IMR-90 (cell line): ENCODE measurements at regions not wholly inside any gene's neighbourhood (a gene's known extent, or its start where the extent isn't known, plus 50 kb on each side); places are given as distances from the start of the nearest gene placed in this dataset.

ENCODE experiments used
- CEBPB ChIP-seq: IDR thresholded peaks from 2 replicates; pipeline ENCODE4 v1.6.1; 2012; ENCODE audit warnings: low read depth, low read length, improper control_type of control experiment
- CHD1 ChIP-seq: IDR thresholded peaks from 2 replicates; pipeline ENCODE4 v1.6.1; 2012; ENCODE audit warnings: low read depth, low read length, improper control_type of control experiment
- CTCF ChIP-seq: conservative IDR thresholded peaks from 2 replicates; pipeline ENCODE4 v1.5.1; 2012; ENCODE audit warnings: mild to moderate bottlenecking, low read depth, low read length, improper control_type of control experiment
- SMC3 ChIP-seq: fragments of 150-350 bp; IDR thresholded peaks from 2 replicates; pipeline ENCODE4 v1.6.1; 2016; ENCODE audit warnings: low read depth, mild to moderate bottlenecking, antibody characterized with exemption, low read length, moderate library complexity

GRCh38 chr2:196475611-196476010, 163.9 kb upstream of the CCDC150 start:
- TF ChIP-seq CHD1, result no peak
- no peak for TF ChIP-seq CTCF
- no peak for TF ChIP-seq CEBPB
- no peak for TF ChIP-seq SMC3
